Suprapubic skin (tissue), 4 donors: ENCODE measurements at regions not wholly inside any gene's neighbourhood (a gene's known extent, or its start where the extent isn't known, plus 50 kb on each side); places are given as distances from the start of the nearest gene placed in this dataset.

ENCODE experiments used
- DNase-seq, 2 donors: peaks; one replicate each; pipeline ENCODE4 v3.0.0-alpha.2; 2019; ENCODE audit warnings: low spot score in 2 of 2
- H3K27ac ChIP-seq: fragments of 200-600 bp; sonication (generic); one replicate; pipeline ENCODE4 v1.5.1; 2019
- H3K27me3 ChIP-seq: fragments of 200-600 bp; sonication (generic); one replicate; pipeline ENCODE4 v1.5.1; 2019
- H3K36me3 ChIP-seq: fragments of 200-600 bp; sonication (generic); one replicate; pipeline ENCODE4 v1.5.1; 2019
- H3K4me1 ChIP-seq: fragments of 200-600 bp; sonication (generic); one replicate; pipeline ENCODE4 v1.5.1; 2019
- H3K4me3 ChIP-seq: fragments of 200-600 bp; sonication (generic); one replicate; pipeline ENCODE4 v1.5.1; 2019; ENCODE audit warnings: mild to moderate bottlenecking
- H3K9me3 ChIP-seq: fragments of 200-600 bp; sonication (generic); one replicate; pipeline ENCODE4 v1.5.1; 2019
- EP300 ChIP-seq: sonication (generic); formaldehyde crosslinking; IDR thresholded peaks from one replicate; pipeline ENCODE4 v1.6.1; 2017; ENCODE audit warnings: antibody characterized with exemption
- POLR2A ChIP-seq, 2 donors: fragments of 450-650 bp; IDR thresholded peaks; one replicate each; pipeline ENCODE4 v1.6.1; 2017; ENCODE audit warnings: antibody characterized with exemption in 2 of 2, mild to moderate bottlenecking in 2 of 2, moderate library complexity in 2 of 2
- POLR2AphosphoS5 ChIP-seq, 3 donors: sonication (generic); formaldehyde crosslinking; IDR thresholded peaks; one replicate each; pipeline ENCODE4 v1.6.1; 2017; ENCODE audit warnings: antibody characterized with exemption in 3 of 3
- WGBS: methylation state at CpG from one replicate; pipeline ENCODE4 v1.1.5; 2018; 5-methylcytosine and 5-hydroxymethylcytosine counted together
- TF ChIP-seq, protein P1 (sequence below), 2 donors: fragments of 200-600 bp in 1 of 2; fragments of 450-650 bp in 1 of 2; sonication (generic) in 1 of 2; IDR thresholded peaks; one replicate each; pipeline ENCODE4 v1.5.1; 2016 to 2019; ENCODE audit warnings: antibody characterized with exemption in 2 of 2, mild to moderate bottlenecking in 1 of 2, moderate library complexity in 1 of 2

DNA sequence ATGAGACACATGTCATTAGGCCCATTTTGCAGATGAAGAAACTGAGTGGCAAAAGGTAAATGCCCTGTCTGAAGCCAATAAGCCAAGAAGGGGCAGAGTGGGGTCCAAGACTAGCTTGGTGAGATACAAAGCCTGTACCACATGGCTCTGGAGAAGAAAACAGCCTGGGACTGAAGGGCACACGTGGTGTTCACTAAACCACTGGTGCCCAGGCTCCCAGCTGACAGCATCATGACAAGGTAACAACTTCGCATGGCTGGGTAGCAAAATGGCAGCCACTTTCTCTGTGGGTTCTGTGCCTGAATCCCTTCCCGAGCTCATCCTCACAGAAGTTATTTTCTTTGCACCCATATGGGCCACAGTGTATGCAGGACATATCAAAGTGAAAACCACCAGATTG is 229.6 kb downstream of the RAB11FIP2 start:
- no peaks in the 10 kb centered on the region for H3K36me3 ChIP-seq
- no peak overlapping the region for H3K4me3 ChIP-seq
- 83% methylated on average over 3 of the region's 3 CpGs for WGBS
- H3K27ac ChIP-seq = no peak overlapping the region
- H3K9me3 ChIP-seq = no peaks in the 10 kb centered on the region
- H3K27me3 ChIP-seq = peaks cover 5% of the 10 kb centered on the region
- no peak for TF ChIP-seq POLR2A (IDR thresholded peaks at IDR 0.05)
- no peak for TF ChIP-seq EP300
- TF ChIP-seq, protein P1, sequence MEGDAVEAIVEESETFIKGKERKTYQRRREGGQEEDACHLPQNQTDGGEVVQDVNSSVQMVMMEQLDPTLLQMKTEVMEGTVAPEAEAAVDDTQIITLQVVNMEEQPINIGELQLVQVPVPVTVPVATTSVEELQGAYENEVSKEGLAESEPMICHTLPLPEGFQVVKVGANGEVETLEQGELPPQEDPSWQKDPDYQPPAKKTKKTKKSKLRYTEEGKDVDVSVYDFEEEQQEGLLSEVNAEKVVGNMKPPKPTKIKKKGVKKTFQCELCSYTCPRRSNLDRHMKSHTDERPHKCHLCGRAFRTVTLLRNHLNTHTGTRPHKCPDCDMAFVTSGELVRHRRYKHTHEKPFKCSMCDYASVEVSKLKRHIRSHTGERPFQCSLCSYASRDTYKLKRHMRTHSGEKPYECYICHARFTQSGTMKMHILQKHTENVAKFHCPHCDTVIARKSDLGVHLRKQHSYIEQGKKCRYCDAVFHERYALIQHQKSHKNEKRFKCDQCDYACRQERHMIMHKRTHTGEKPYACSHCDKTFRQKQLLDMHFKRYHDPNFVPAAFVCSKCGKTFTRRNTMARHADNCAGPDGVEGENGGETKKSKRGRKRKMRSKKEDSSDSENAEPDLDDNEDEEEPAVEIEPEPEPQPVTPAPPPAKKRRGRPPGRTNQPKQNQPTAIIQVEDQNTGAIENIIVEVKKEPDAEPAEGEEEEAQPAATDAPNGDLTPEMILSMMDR (IDR thresholded peaks at IDR 0.05) = no peak
- TF ChIP-seq POLR2AphosphoS5 (IDR thresholded peaks at IDR 0.05) = no peak
- DNase-seq = no peak
- H3K4me1 ChIP-seq = no peaks in the 10 kb centered on the region

DNA sequence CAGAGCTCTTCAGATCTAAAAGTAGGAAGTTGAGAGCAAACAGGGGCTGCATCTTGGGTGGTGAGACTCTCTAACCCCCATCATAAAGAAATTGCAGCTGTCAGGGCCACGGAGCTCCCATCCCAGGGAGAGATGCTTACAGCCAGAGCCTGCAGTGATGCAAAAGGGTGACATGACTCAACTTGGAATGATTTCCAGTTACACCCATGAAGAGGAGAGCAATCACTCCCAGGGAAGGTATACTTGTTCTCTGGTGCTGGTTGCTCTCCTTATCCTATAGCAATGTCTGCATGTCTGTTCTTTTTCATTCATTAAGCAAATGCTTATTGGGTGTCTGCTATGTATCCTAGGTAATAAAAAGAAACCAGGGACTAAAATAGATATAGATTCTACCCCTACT is 228.0 kb downstream of the RAB11FIP2 start:
- no peak overlapping the region for H3K27ac ChIP-seq
- TF ChIP-seq, protein P1 (IDR thresholded peaks at IDR 0.05) = no peak
- no peak for TF ChIP-seq POLR2A (IDR thresholded peaks at IDR 0.05)
- no peak for TF ChIP-seq EP300
- no peak for TF ChIP-seq POLR2AphosphoS5 (IDR thresholded peaks at IDR 0.05)
- H3K4me1 ChIP-seq = no peaks in the 10 kb centered on the region
- no peaks in the 10 kb centered on the region for H3K9me3 ChIP-seq
- no peaks in the 10 kb centered on the region for H3K36me3 ChIP-seq
- 11% methylated on average over 1 of the region's 1 CpG for WGBS
- H3K4me3 ChIP-seq = no peak overlapping the region
- DNase-seq = no peak
- H3K27me3 ChIP-seq = peaks cover 5% of the 10 kb centered on the region

DNA sequence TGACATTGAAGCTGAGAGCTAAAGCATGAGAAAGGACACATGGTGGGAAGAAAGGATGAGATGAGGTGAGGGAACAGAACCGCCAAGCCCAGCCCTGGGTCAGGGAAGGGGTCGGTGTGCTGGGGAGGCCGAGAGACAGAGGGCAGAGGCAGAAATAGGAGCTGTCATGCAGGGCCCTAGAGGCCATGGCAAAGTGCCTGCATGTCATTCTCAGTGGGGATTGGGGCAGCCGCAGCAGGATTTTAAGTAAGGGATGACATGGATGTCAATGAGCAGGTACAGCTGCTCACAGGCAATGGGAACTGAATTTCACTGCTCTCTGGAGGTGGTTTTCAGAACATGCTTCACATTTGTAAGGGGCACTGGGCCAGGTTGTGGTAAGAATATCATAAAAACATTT is 227.4 kb downstream of the RAB11FIP2 start:
- no peak for TF ChIP-seq POLR2A (IDR thresholded peaks at IDR 0.05)
- TF ChIP-seq POLR2AphosphoS5 (IDR thresholded peaks at IDR 0.05) = no peak
- no peak for TF ChIP-seq EP300
- TF ChIP-seq, protein P1 (IDR thresholded peaks at IDR 0.05) = no peak
- WGBS = 66% methylated on average over 4 of the region's 4 CpGs
- H3K4me1 ChIP-seq = no peaks in the 10 kb centered on the region
- H3K27me3 ChIP-seq = peaks cover 5% of the 10 kb centered on the region
- H3K27ac ChIP-seq = no peak overlapping the region
- no peak overlapping the region for H3K4me3 ChIP-seq
- DNase-seq = no peak
- no peaks in the 10 kb centered on the region for H3K9me3 ChIP-seq
- no peaks in the 10 kb centered on the region for H3K36me3 ChIP-seq

DNA sequence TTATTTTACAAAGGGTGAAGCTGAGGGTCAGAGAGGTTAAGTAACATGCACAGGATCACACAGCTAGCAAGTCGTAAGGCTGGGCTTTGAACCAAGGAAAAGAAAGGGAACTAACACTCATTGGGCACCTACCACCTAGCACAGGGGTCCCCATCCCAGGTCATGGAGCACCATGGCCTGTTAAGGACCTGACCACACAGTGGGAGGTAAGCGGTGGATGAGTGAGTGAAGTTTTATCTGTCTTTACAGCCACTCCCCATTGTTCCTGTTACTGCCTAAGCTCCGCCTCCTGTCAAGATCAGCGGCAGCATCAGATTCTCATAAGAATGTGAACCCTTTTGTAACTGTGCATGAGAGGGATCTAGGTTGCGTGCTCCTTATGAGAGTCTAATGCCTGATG is 222.8 kb downstream of the RAB11FIP2 start:
- H3K4me3 ChIP-seq = no peak overlapping the region
- no peaks in the 10 kb centered on the region for H3K4me1 ChIP-seq
- H3K27ac ChIP-seq = no peak overlapping the region
- 79% methylated on average over 5 of the region's 5 CpGs for WGBS
- no peaks in the 10 kb centered on the region for H3K36me3 ChIP-seq
- H3K27me3 ChIP-seq = no peaks in the 10 kb centered on the region
- no peaks in the 10 kb centered on the region for H3K9me3 ChIP-seq
- DNase-seq = no peak
- TF ChIP-seq, protein P1 (IDR thresholded peaks at IDR 0.05) = no peak
- no peak for TF ChIP-seq POLR2AphosphoS5 (IDR thresholded peaks at IDR 0.05)
- TF ChIP-seq EP300 = no peak
- TF ChIP-seq POLR2A (IDR thresholded peaks at IDR 0.05) = no peak

DNA sequence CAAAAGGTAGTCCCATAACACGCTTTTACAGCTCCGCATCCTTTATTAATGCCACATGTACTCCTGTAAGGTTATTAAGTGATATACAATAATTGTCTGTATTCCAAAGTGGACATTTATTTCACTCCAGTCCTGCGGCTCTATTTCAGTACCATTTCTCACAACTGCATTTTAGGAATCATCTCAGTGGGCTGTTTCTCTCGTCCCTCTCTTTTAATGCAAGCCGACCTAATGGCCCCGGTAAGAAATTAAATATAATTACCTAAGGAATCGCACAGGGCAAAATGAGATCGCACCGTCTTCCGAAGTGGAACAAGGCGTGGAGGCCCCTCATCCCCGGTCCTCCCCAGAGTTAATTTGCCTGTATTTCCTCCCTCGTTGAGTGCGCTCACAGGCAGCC is 216.5 kb downstream of the RAB11FIP2 start:
- no peak for TF ChIP-seq POLR2A (IDR thresholded peaks at IDR 0.05)
- no peak for TF ChIP-seq EP300
- TF ChIP-seq, protein P1 (IDR thresholded peaks at IDR 0.05) = no peak
- no peak for TF ChIP-seq POLR2AphosphoS5 (IDR thresholded peaks at IDR 0.05)
- Histone ChIP-seq H3K36me3 (no peaks in the 10 kb centered on the region), H3K4me1 (no peaks in the 10 kb centered on the region), H3K9me3 (no peaks in the 10 kb centered on the region), H3K27me3 (no peaks in the 10 kb centered on the region), H3K4me3 (no peak overlapping the region), H3K27ac (no peak overlapping the region)
- WGBS = 85% methylated on average over 14 of the region's 14 CpGs
- DNase-seq = no peak
